CD4-positive, CD25-positive, alpha-beta regulatory T cell (primary cell): ENCODE measurements at regions not wholly inside any gene's neighbourhood (a gene's known extent, or its start where the extent isn't known, plus 50 kb on each side); places are given as distances from the start of the nearest gene placed in this dataset.
A peak's percentile ranks its signal among the peaks of the same experiment; 100 is the strongest.

Source experiments
- ATAC-seq, 2 donors: fragments of 150-1000 bp; cut with Tn5 transposase; one replicate each; pipeline ENCODE4 v1.10.0; 2021; ENCODE audit warnings: low read depth in 2 of 2, moderate number of reproducible peaks in 2 of 2, moderate library complexity in 1 of 2
- DNase-seq, 3 donors: peaks; one replicate each; pipeline versions ENCODE4 v3.0.0 to v3.0.0-alpha.2; 2012 to 2022; ENCODE audit warnings: mixed read lengths in 1 of 3
- H3K27ac ChIP-seq: one replicate; pipeline ENCODE4 v1.7.0; 2013; ENCODE audit warnings: mild to moderate bottlenecking, low read length; ENCODE audit not compliant: insufficient read depth, poor library complexity, severe bottlenecking
- H3K27me3 ChIP-seq: one replicate; pipeline ENCODE4 v1.7.0; 2013; ENCODE audit warnings: low read length; ENCODE audit not compliant: control insufficient read depth, insufficient read depth
- H3K36me3 ChIP-seq: one replicate; pipeline ENCODE4 v1.7.0; 2013; ENCODE audit warnings: mild to moderate bottlenecking, low read length, moderate library complexity; ENCODE audit not compliant: control insufficient read depth, insufficient read depth
- H3K4me1 ChIP-seq: 2 replicates; pipeline ENCODE4 v1.7.0; 2013; ENCODE audit warnings: mild to moderate bottlenecking, low read length; ENCODE audit not compliant: insufficient read depth, control insufficient read depth, poor library complexity, severe bottlenecking
- H3K4me3 ChIP-seq: one replicate; pipeline ENCODE4 v1.7.0; 2013; ENCODE audit warnings: low read depth, mild to moderate bottlenecking, low read length, moderate library complexity
- H3K9me3 ChIP-seq, 2 experiments: 1 replicate in 1 of 2; 2 replicates in 1 of 2; pipeline ENCODE4 v1.7.0; 2013; ENCODE audit warnings: low read length in 2 of 2, mild to moderate bottlenecking in 1 of 2, moderate library complexity in 1 of 2; ENCODE audit not compliant: control insufficient read depth in 2 of 2
- H3K27ac Mint-ChIP-seq, 3 donors: one replicate each; pipeline ENCODE4 v1.8.0; 2020 to 2022; ENCODE audit warnings: mild to moderate bottlenecking in 3 of 3, mixed read lengths in 3 of 3, moderate library complexity in 2 of 3
- H3K27me3 Mint-ChIP-seq: one replicate; pipeline ENCODE4 v1.8.0; 2022; ENCODE audit warnings: mild to moderate bottlenecking, mixed read lengths
- H3K36me3 Mint-ChIP-seq: one replicate; pipeline ENCODE4 v1.8.0; 2020; ENCODE audit warnings: mixed read lengths
- H3K4me1 Mint-ChIP-seq, 4 donors: one replicate each; pipeline ENCODE4 v1.8.0; 2020 to 2022; ENCODE audit warnings: mixed read lengths in 4 of 4, mild to moderate bottlenecking in 1 of 4
- H3K4me3 Mint-ChIP-seq, 4 donors: one replicate each; pipeline ENCODE4 v1.8.0; 2020 to 2022; ENCODE audit warnings: mild to moderate bottlenecking in 4 of 4, mixed read lengths in 4 of 4, moderate library complexity in 3 of 4
- H3K9me3 Mint-ChIP-seq, 7 donors: one replicate each; pipeline ENCODE4 v1.8.0; 2020 to 2022; ENCODE audit warnings: mixed read lengths in 7 of 7, mild to moderate bottlenecking in 3 of 7, moderate library complexity in 2 of 7

DNA sequence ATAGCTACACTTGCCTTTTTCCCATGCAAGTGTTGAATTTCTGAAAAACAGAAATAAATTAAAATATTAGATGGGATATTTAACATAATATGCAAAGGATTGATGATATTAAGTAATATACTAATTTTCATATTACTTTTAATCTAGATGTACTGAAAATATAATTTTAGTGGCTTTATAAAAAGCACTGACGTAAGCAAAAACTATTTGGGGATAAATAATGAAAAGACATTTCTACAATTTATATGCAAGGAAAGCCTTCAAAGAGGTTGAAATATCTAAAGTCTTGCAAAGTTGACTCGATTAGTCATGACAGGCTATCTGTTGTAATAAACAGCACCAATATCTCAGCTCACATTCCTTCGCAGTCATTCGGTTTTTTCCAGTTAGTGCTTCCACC is 94.9 kb upstream of the ABCB5 start:
- Histone ChIP-seq H3K9me3 (no peaks in the 10 kb centered on the region), H3K4me3 (no peak overlapping the region), H3K27ac (no peak overlapping the region), H3K27me3 (no peaks in the 10 kb centered on the region), H3K4me1 (no peaks in the 10 kb centered on the region), H3K36me3 (no peaks in the 10 kb centered on the region)
- Mint-ChIP-seq H3K9me3 (peaks cover 0 to 11% (median 3%) of the 10 kb centered on the region in 7 donors), H3K4me3 (no peak overlapping the region), H3K36me3 (no peaks in the 10 kb centered on the region), H3K27ac (no peak overlapping the region), H3K4me1 (no peaks in the 10 kb centered on the region), H3K27me3 (no peaks in the 10 kb centered on the region)
- DNase-seq = no peak
- ATAC-seq = no peak

DNA sequence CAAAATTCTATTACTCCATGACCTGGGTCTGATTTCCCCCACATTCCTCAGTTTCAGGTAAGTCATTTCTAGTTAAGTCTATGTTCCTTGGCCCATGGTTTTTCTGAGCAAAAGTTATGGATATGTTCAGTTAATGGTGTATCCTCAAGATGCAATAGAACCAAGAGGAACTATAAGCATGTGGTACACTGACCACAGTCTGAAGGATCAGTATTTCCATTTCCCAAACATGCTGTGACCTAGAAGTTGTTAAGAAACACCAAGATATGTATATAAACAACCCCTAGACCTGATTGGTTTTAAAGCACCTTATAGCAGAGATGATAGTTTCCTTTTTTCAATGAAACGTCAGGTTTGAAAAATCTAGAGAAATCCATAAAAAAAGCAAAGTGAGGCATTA is 94.2 kb upstream of the ABCB5 start:
- Mint-ChIP-seq H3K4me3 (no peak overlapping the region), H3K4me1 (no peaks in the 10 kb centered on the region), H3K27me3 (no peaks in the 10 kb centered on the region), H3K9me3 (peaks cover 0 to 11% (median 3%) of the 10 kb centered on the region in 7 donors), H3K27ac (no peak overlapping the region), H3K36me3 (no peaks in the 10 kb centered on the region)
- ATAC-seq (no peak), DNase-seq (no peak)
- Histone ChIP-seq H3K4me3 (no peak overlapping the region), H3K36me3 (no peaks in the 10 kb centered on the region), H3K9me3 (no peaks in the 10 kb centered on the region), H3K4me1 (no peaks in the 10 kb centered on the region), H3K27me3 (no peaks in the 10 kb centered on the region), H3K27ac (no peak overlapping the region)

DNA sequence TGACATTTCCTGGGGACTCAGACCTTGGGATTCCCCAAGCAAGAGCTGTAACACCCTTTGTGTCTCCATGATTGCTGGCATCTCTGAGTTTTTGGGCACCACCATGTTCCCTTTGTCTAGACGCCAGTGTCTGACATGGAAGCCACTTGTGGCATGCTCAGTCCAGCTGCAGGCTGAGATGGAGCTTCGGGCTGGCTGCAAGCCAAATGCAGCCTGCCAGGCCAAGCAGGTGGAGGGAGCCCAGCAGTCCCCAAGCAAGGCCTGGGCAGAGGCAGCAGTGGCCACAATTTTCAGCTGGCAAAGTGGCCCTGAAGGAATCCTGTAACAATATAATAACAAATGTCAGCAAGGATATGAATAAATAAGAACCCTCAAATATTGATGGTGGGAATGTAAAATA is 86.2 kb upstream of the ABCB5 start:
- peaks cover 0 to 4% (median 0%) of the 10 kb centered on the region in 4 donors for H3K4me1 Mint-ChIP-seq
- peaks cover 0 to 6% (median 2%) of the 10 kb centered on the region in 7 donors for H3K9me3 Mint-ChIP-seq
- H3K36me3 Mint-ChIP-seq = no peaks in the 10 kb centered on the region
- H3K36me3 ChIP-seq = no peaks in the 10 kb centered on the region
- no peaks in the 10 kb centered on the region for H3K27me3 ChIP-seq
- H3K27me3 Mint-ChIP-seq = no peaks in the 10 kb centered on the region
- no peak overlapping the region for H3K27ac Mint-ChIP-seq
- no peak overlapping the region for H3K27ac ChIP-seq
- H3K9me3 ChIP-seq = no peaks in the 10 kb centered on the region
- no peaks in the 10 kb centered on the region for H3K4me1 ChIP-seq
- H3K4me3 Mint-ChIP-seq = no peak overlapping the region
- ATAC-seq (no peak), DNase-seq (no peak)
- no peak overlapping the region for H3K4me3 ChIP-seq

DNA sequence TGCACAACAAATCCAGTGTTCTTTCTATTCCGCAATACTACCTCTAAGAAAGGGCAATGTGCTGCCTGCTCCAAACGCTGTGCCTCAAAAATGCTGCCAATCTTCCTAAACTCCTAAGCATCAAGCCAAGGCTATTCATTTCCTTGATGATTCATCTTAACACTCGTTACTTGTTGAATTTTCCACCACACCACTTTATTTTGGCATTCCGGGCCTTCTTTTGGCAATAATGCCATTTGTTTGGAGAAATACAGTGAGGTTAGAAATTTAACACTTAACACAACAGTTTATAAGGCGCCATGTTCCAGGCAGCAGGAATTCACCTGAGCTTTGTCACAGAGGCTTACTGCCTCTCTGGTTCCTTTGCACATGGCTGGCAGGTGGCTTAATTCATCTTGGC is 82.6 kb upstream of the ABCB5 start:
- H3K4me3 ChIP-seq = no peak overlapping the region
- no peak overlapping the region for H3K27ac Mint-ChIP-seq
- H3K4me1 ChIP-seq = no peaks in the 10 kb centered on the region
- H3K36me3 ChIP-seq = no peaks in the 10 kb centered on the region
- no peak overlapping the region for H3K4me3 Mint-ChIP-seq
- peaks cover 0 to 4% (median 0%) of the 10 kb centered on the region in 7 donors for H3K9me3 Mint-ChIP-seq
- no peaks in the 10 kb centered on the region for H3K27me3 Mint-ChIP-seq
- DNase-seq (no peak), ATAC-seq (no peak)
- H3K9me3 ChIP-seq = no peaks in the 10 kb centered on the region
- H3K36me3 Mint-ChIP-seq = no peaks in the 10 kb centered on the region
- no peak overlapping the region for H3K27ac ChIP-seq
- H3K4me1 Mint-ChIP-seq = no peaks in the 10 kb centered on the region
- no peaks in the 10 kb centered on the region for H3K27me3 ChIP-seq

DNA sequence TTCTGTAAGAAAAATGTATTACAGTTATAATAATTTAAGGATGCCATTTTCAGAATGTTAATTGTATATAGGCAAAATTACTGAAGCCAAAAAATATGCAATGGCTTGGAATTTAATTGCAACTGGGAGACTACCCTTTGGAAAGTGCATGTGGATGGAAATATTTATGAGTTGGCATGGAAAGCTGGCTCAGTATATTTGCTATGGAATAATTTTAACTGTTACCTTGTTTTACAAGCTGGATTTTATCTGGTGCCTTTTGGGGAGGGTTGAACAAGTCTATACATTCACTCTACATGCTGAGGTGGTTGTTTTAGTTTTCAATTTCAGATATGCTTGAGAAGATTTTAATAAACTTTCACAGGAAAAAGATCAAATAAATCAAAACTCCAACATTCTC is 80.9 kb upstream of the ABCB5 start:
- H3K4me1 ChIP-seq = no peaks in the 10 kb centered on the region
- Mint-ChIP-seq H3K4me1 (no peaks in the 10 kb centered on the region), H3K9me3 (peaks cover 0 to 2% (median 1%) of the 10 kb centered on the region in 7 donors), H3K4me3 (no peak overlapping the region), H3K36me3 (no peaks in the 10 kb centered on the region), H3K27ac (no peak overlapping the region), H3K27me3 (no peaks in the 10 kb centered on the region)
- no peaks in the 10 kb centered on the region for H3K9me3 ChIP-seq
- H3K27me3 ChIP-seq = no peaks in the 10 kb centered on the region
- no peak for DNase-seq
- no peak overlapping the region for H3K4me3 ChIP-seq
- H3K27ac ChIP-seq = no peak overlapping the region
- H3K36me3 ChIP-seq = no peaks in the 10 kb centered on the region
- ATAC-seq = no peak

DNA sequence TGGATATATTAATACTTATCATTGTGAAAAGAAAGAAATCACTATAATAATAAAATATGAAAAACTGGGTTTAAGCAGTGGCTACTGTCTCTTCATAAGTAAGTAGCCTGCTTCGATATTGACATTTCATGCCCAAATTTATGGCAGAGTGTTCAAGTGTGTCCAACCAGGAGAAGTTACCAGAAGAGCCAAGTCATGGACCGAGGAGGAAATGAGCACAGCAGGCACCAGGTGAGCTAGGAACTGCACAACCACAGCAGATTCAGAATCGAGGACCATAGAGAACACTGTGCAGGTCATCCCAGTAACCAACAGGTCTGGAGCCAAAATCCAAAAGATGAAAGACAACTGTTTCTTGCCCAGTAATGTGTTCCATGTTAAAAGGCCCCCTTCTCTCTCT is 79.9 kb upstream of the ABCB5 start:
- H3K4me3 Mint-ChIP-seq = no peak overlapping the region
- Histone ChIP-seq H3K27me3 (no peaks in the 10 kb centered on the region), H3K27ac (no peak overlapping the region), H3K9me3 (no peaks in the 10 kb centered on the region), H3K4me3 (no peak overlapping the region), H3K36me3 (no peaks in the 10 kb centered on the region), H3K4me1 (no peaks in the 10 kb centered on the region)
- ATAC-seq (no peak), DNase-seq (no peak)
- no peak overlapping the region for H3K27ac Mint-ChIP-seq
- H3K27me3 Mint-ChIP-seq = no peaks in the 10 kb centered on the region
- no peaks in the 10 kb centered on the region for H3K4me1 Mint-ChIP-seq
- no peaks in the 10 kb centered on the region for H3K36me3 Mint-ChIP-seq
- H3K9me3 Mint-ChIP-seq = peaks cover 0 to 4% (median 1%) of the 10 kb centered on the region in 7 donors

DNA sequence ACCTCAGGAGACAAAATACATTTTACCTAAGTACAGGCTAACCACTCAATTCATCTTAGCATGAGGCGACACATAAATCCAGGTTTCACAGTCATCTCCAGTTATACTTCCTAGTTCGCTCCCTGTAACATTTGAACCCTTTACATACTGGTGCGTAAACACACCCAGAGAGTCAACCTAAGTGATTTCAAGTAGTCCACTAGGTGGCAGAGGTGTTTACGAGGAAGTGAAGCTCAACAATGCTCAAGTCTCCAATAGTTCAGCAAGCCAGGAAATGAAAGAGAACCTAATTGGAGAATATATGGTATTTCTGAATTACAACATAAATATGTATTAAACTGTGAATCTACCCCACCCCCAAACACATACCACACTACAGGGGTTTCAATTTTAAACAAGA is 76.3 kb upstream of the ABCB5 start:
- Mint-ChIP-seq H3K9me3 (peaks cover 0 to 8% (median 1%) of the 10 kb centered on the region in 7 donors), H3K4me1 (no peaks in the 10 kb centered on the region), H3K27me3 (no peaks in the 10 kb centered on the region), H3K27ac (peak overlapping the region in 1 of 3 donors; percentile 24), H3K36me3 (no peaks in the 10 kb centered on the region), H3K4me3 (no peak overlapping the region)
- H3K4me1 ChIP-seq = no peaks in the 10 kb centered on the region
- ATAC-seq (no peak), DNase-seq (peak in 1 of 3 donors; percentile 4)
- H3K36me3 ChIP-seq = no peaks in the 10 kb centered on the region
- H3K27ac ChIP-seq = no peak overlapping the region
- no peak overlapping the region for H3K4me3 ChIP-seq
- H3K27me3 ChIP-seq = no peaks in the 10 kb centered on the region
- H3K9me3 ChIP-seq = no peaks in the 10 kb centered on the region

DNA sequence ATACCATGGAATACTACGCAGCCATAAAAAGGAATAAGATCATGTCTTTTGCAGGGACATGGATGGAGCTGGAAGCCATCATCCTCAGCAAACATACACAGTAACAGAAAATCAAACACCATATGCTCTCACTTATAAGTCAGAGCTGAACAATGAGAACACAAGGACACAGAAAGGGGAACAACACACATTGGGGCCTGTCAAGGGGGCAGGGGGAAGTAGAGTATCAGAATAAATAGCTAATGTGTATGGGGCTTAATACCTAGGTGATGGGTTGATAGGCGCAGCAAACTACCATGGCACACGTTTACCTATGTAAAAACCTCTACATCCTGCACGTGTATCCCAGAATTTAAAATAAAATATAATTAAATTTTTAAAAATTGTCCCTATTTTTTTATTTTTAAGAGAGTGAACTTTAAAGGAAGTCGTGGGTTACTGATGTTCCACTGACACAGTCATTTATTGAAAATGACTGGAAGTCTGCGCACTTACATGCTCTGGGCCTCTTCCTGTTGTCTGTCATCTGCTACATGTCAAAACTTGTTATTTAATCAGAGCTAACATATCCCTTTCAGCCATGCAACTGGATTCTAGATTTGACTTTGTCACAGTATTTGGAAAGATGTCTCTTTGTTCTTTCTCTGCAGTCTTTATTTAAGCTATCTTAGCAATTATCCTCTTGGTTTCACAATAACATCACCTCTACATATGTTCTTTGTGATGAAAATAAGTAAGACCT is 73.7 kb upstream of the ABCB5 start:
- Histone ChIP-seq H3K27ac (no peak overlapping the region), H3K27me3 (no peaks in the 10 kb centered on the region), H3K36me3 (no peaks in the 10 kb centered on the region), H3K4me1 (no peaks in the 10 kb centered on the region), H3K4me3 (no peak overlapping the region), H3K9me3 (no peaks in the 10 kb centered on the region)
- Mint-ChIP-seq H3K4me3 (no peak overlapping the region), H3K9me3 (peaks cover 0 to 6% (median 2%) of the 10 kb centered on the region in 7 donors), H3K4me1 (no peaks in the 10 kb centered on the region), H3K27ac (no peak overlapping the region), H3K36me3 (no peaks in the 10 kb centered on the region), H3K27me3 (no peaks in the 10 kb centered on the region)
- DNase-seq (no peak), ATAC-seq (no peak)
